GM18909 (cell line): ENCODE measurements at regions not wholly inside any gene's neighbourhood (a gene's known extent, or its start where the extent isn't known, plus 50 kb on each side); places are given as distances from the start of the nearest gene placed in this dataset.

Experiments used
- ATAC-seq: cut with Tn5 transposase; IDR thresholded peaks from one replicate; pipeline ENCODE4 v1.9.1; 2021; ENCODE audit warnings: mild to moderate bottlenecking; ENCODE audit not compliant: unreplicated experiment, poor library complexity

DNA sequence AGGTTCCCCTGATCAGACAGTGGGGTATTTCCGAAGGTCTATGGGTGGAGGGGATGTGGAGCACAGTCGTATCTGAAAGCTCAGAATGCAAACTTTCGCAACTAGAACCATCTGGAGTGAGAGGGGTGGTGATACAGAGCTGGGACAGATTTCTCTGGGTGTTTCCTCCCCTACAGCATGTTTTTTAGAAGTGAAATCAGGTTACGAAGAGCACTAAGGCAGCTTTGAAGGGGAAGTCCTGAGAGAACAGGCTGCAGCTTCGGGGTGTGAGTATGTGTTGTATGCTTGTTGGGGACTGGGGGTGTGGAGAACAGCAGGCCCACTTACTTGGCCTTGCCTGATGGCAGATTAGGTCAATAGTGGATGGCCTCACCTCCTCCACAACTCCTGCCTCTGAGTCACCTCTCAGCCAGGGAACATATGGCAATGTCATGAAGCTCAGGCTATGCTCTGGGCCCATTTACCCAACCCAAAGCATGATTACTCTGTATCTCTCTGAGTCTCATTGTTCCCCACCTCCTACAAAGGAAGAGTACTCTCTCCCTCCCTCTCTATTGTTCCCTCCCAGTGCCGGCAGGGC, 107.2 kb upstream of the RASGRP1 start:
- ATAC-seq: peak; percentile 65

DNA sequence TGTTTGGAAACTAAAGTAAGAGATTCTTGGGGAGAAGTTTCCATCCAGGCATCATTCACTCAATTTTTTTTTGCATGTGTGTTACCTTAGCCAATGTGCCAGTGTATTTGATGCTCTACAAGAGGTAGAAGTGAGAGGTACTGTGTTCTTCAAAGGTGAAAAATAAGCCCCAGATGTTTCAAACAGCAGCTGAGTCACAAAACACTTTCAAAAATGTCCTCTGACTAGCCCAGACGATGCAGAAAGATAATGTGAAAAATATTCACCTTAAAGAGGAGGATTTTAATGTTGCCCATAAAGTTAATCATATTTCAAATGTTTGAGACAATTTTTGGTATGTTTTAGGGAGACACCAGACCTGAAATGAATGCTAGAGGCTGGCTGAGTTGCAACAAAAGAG, 107.7 kb upstream of the RASGRP1 start:
- ATAC-seq: no peak

DNA sequence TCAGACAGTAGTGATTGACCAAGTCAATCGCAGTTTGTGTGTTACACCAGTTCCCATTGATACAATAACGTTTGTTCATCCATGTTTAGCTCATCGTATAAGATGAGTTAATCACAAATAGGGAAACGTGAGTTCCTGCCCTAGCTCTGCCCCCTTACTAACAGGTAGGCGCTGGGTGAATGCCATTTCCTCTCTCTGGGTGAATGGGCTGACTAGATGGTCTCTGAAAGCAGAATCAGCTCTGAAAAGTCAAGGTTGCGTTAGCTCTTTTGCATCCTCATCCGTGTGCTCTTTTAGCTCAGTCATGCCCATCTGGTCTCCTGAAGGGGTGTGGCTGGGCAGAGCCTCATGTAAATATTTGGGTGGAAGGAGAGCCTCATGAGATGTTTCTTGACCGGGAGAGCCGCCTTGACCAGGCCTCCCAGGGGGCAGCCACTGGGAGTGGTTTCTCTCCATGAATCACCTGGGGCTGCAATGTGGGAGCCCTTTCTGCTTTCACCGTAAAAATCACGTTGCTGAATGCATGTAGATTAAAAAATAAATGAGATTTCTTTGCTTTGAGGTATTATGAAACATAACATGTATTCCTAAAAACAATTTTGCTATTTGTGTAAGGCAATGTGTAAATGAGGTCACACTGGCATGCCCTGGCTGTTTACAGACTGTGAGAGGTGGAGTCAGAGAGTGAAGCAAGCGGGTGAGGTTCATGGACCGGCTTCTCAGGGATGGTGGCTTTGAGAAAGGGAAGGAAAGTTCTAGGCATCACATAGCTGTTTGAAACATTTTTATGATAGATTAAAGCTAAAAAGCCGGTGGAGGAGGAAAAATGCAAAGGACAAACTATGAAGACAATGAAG, 108.4 kb upstream of the RASGRP1 start:
- peak; percentile 49 for ATAC-seq

DNA sequence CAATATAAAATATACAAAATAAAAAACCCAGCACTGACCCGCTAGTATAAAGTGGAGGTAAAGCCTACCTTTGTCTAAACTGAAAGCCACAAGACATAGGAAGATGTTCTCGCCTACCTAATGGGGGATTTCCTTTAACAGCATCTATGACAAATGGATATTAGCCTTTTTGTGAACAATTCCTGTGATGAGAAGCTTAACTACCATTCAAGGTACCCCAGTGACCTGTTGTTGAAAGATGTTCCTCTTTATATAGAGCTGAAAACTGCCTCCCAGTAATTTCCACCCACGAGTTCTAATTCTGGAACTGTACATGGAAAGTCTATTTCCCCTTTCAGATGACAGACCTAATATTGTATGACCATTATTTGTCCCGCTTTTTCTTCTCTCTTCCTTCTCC, 109.8 kb upstream of the RASGRP1 start:
- no peak for ATAC-seq

DNA sequence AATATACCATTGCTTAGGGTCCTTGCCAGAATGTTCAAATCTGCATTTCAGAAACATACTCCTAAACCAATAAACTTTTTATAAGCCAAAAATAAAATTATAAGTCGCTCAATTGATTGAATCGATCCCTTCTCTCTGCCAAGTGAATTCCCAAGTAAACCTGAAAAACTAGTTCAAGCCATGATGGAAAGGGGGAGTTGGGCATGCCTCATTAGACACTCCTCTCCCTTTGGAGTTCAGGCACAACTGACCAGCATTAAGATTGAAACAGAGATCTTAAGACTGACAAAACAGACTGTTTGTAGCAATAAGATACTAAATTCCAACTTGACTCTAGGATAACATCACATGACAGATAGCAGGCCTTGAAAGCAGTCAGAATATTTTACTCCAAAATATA, 113.7 kb upstream of the RASGRP1 start:
- ATAC-seq: no peak

DNA sequence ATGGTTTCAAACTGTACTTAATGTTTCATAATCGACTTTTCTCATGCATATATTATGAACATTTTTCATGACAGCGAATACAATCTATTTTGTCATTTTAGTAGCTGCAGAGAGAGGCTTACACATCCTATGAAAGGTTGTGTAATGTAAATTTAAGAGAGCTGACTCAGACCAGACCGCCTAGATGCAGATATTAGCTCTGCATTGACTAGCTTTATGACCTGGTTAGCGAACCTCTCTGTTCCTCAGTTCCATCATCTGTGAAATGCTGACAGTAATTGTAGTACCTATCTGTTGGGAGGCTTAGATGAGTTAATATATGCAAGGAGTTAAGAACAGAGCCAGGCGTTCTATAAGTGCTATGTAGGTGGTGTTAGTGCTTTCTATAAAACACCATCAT, 116.2 kb upstream of the RASGRP1 start:
- ATAC-seq: no peak

DNA sequence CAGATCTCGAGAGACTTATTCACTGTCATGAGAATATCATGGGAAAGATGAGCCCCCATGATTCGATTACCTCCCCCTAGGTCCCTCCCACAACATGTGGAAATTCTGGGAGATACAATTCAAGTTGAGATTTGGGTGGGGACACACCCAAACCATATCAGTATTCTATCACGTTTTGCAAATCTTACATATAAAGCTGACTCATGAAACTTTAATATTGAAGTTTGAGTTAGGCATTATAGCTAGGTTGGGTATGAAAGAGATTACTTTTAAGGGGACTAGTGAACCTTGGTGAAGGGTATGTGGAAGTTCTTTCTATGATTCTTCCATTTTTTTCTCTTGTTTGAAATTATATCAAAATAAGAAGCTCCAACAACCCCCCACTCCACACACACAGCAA, 117.7 kb upstream of the RASGRP1 start:
- no peak for ATAC-seq

DNA sequence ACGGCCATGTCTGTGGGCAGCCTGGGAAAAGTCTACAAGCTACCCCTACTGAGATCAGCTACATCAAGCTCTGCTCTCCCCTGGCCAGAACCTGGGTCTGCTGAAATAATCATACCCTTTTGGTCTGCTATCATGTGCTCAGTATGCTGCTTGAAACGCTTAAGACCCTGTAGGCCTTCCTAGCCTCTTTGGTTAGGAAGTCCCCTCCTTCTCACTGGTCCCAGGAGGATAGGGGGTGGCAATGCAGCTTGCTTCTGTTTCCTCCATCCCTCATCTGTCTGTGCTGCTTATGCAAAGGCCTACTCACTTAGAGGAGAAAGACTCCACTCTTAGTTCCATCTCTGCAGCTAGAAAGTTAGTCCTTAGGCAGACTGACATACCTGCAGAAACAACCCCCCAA, 118.2 kb upstream of the RASGRP1 start:
- no peak for ATAC-seq

DNA sequence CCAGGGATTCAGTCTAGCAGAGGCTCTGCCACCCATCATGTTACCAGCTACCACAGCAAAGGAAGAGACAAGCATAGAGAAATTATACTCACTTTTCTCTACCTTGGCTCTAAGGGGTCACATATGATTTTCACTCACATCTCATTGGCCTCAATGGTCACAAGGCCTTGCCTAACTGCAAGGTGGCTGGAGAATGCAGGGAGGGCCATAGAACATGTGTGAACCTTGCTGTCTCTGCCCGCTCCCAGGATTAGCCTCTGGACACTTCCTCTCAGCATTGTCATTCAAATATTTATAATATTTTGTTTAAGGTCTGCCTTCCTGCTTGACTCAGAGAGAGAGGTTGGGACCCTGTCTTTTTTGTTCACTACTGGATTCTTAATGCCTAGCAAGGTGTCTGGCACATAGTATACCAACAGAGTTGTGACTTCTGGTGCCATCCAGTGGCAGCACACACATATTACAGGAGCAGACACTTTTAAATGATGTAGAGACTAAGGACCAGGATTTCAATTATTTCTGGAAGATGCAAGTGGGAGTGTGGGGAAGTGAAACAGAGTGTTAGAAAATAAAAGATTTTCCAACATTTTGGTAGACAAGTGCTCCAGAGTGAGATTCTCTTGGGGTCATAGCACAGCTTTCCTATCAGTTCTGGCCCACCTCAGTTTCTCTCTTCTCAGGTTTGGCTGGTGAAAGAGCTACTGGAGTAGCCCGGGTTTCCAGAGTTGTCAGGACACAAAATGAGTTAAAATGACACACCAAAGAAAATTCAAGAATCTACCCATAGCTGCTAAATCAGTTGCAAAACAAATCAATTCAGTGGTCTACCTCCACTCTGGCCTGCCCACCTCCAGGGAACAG, 119.0 kb upstream of the RASGRP1 start:
- peak; percentile 89 for ATAC-seq

DNA sequence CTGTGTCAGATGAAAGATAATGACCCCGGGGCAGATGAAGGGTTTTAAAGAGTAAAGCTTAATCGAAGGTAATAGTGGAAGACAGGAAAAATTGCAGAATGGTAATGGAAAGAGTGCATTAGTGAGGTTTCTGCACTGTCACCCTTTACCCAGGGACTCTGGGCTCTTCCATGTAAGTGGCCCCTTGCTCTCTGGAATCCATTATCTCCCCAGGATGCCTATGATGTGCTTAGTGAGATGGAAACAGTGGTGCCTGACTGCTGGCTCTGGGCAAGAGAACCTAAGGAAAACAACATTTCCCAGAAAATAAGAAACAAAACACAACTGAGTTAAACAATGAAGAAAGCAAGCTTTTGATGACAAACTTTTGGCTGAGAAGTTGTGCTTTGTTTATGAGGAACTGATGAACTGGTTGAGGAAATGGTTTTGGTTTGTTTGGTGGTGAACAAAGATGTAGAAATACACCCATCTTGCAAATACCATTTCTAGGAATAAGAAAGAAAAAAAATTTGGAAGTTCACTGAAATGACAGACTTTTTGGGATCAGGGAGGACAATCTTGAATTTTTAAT, 119.9 kb upstream of the RASGRP1 start:
- ATAC-seq: no peak

DNA sequence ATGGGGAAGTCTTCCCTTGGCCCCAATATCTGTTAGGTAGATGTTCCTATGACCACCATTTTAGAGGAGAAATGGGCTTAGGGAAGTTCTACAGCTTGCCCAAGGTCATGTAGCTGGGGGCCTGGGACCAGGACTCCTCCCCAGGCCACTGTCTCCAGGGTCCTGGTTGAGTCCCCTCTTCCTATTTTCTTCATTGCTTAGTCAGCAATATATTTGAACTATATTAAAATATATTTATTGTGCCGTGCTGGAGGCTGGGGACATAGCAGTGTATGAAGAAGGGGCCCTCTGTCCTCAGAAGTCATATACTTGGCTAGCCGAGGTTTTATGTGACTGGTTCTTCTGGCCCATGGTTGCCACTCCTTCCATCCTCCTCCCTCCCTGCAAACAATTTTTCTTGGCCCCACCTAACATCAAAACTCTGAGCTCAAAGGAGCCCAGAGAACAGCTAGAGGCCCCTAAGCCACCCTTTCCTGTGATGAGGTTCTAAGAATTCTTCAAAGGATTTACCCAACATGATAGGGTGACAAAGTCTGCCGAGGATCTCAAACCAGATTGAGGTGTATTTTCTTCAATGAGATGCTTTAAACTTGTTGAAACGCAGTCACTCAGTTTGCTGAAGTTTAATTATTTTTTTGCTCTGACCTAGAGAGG, 121.2 kb upstream of the RASGRP1 start:
- ATAC-seq: no peak

DNA sequence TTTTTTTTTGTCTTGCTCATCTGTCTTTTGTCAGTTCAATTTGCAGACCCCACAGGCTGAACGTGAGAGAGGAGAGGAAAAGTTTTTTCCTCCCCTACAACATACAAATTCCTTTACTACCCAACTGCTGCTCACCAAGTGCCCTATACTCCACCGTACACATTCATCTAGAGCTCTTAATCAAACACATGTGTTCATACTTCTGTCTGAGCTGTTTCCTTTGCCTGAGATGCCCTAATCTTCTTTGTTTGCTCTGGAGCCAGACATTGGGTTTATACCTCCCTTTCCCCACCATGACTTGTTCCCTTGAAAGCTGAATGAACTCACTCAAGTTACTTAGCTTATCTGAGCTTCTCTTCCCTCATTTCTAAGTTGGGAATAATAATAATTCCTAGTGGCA, 122.7 kb upstream of the RASGRP1 start:
- ATAC-seq: no peak

DNA sequence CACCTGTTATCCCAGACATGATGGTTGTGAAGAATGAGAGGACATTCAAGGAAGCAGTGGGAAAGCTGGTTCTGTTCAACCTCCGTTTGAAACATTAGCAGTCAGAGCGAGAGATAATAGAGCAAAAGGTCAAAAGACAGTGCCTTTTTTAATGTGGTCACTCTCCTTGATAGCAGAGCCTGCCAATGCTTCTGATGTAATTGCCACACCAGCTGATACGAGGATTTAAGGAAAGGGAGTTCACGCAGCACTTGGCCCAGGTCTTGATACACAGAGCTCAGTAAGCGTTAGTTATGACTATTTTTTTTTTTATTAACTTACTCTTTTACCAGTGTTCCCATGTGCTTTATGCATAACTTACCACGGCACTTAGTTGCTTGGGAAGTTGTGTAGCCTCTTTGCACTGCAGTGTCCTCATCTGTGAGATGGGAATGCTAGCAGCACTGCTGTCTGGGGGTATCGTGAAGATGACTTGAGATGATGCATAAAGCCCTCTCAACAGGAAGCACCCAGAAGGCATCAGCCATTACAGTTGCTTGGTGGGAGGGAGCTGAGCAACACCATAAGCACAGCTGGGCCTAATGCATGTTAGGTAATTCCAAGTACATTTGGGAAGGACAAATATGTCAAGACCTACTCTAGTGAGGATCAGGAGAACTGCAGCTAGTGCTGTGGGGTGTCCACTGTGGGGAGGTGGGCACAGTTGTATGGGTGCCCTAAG, 123.3 kb upstream of the RASGRP1 start:
- ATAC-seq: no peak

DNA sequence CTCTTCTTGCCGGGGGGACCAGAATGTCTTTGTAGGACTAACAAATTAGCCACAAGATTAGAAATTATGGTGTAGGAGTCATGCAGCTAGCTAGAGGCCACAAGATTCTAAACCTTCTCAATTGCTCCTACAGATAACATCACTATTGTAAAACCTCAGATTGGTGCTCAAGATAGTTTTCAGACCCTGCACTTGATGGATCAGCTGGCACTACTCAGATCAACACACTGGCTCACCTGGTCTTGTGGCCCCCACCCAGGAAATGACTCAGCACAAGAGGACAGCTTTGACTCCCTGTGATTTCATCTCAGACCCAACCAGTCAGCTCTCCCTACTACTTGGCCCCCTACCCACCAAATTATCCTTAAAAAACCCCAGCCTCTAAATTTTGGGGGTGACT, 124.1 kb upstream of the RASGRP1 start:
- ATAC-seq: no peak

DNA sequence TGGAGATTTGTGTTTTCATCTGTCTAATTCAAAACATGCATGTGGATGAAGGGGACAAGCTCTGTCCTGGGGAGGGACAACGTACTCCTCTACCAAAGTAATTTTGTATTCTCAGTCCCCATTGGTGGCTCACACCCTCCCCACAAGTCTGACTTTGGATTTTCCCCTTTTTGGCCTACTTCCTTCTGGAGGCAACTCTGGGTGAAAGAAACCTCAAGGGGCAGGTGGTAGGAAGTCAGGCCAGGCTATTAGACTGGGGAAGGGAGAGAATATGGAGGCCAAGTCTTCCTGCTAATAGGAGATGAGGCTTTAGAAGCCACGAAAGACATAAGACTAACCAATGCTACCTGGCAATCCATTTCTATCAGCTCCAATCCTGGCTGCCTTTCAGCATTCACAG, 124.9 kb upstream of the RASGRP1 start:
- ATAC-seq: no peak

DNA sequence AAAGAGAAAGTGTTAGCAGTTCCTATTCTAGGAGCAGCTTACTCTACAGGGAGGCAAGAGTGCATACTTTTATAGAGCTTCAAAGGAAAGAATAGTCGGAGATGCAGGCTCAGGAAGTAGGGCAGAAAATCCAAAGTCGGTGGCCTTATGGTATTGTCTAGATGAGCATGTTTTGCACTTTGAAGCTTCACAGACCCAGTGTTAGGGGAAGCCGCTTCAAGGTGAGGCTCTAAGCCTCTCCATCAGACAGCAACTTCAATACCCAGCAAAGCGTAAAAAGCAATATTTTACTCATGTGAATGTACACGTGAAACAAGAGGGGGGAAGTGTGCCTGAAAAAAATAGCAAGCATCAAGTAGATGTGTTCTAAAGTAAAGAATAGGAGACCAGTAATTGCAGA, 125.6 kb upstream of the RASGRP1 start:
- ATAC-seq: no peak

DNA sequence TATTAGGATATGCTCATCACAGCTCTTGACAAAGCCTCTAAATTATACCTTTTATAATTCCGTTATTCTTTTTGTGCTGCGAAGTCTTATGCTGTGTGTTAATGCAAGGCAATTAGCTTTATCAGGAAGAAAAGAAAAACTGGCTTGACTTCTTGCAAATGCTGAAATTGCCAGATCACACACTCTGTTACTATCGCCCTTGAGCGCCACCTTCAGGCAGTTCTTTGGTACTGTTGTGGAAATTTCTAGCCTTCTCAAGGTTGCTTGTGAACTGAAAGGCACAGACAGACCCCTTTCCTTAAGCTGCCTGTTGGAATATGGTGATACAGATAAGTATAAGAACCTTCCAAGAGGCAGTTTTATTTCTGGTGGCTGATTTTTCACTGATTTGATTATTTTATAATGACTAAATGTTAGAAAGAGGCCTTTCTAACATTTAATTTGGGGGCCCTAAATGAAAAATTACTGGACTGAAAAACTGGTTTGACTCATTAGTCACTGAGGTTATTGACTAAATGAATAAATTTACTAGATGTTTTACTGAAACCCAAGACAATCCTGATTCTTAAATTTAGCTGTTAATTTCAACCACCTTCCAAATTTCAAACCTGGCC, 126.2 kb upstream of the RASGRP1 start:
- no peak for ATAC-seq

DNA sequence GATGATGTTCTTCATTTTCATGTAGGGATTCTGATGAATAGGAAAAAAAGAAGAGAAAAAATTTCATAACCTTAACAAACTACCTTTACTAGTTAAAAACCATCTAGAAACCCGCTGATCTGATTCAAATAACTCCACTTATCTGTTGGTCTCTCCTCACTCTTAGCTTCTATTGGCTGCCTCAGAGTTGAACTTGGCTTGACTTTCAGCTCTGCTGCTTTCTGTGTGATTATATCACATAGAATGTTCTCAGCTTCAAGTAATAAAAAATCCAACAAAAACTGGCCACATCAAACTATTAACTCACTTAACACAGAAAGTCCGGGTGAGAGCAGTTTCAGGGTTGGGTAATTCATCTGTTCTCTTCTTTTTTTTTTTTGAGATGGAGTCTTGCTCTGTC, 126.8 kb upstream of the RASGRP1 start:
- no peak for ATAC-seq
